ENCODE measurements at regions not wholly inside any gene's neighbourhood (a gene's known extent, or its start where the extent isn't known, plus 50 kb on each side); places are given as distances from the start of the nearest gene placed in this dataset.

DNA sequence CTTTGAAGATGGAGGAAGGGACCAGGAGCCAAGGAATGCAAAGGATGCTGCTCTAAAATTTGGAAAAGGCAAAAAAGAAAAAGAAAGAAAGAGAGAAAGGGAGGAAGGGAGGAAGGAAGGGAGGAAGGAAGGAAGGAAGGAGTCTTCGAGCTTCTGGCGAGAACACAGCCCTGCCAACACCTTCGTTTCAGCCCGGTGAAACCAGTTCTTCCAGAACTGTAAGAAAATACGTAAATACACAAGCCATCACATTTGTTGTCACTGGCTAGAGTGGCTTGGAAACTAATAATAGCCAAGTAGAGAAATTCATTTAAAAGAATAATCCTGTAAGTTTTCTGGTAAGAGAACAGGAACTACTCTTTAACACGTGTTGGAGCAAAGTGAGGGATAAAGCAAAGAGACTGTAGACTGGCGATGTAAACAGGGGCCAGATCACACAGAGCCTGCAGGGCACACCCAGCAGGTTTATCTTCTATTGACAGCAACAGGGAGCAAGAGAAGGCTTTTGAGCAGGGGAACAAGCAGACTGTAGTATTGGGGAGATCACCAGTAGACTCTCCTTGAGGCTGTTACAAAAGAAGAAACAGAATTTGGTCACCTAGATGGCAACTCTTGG lies 188.7 kb upstream of the MPHOSPH6 start:
- H2BK15ac ChIP-seq (ENCODE audit: low read length), result no peak overlapping the region
- no peak for TF ChIP-seq SIN3A (conservative IDR thresholded peaks at IDR 0.05 in 1 of 2, IDR thresholded peaks at IDR 0.05 in 1 of 2; ENCODE audit: low read depth in 1 of 2, low read length in 2 of 2)
- H3K4me3 ChIP-seq (ENCODE audit: extremely low read depth in 1 of 4, insufficient read depth in 2 of 4, low read depth in 3 of 4, low read length in 4 of 4), result no peak overlapping the region
- ChIA-PET CTCF (ENCODE audit: partially characterized antibody) (interaction anchor here (1.0 to 4.9 kb wide), 5 partner anchors 16 to 118 kb away, joined by 3 to 32 read pairs (median 4); no protein-coding TSS in a partner anchor), POLR2A (ENCODE audit: partially characterized antibody) (no interaction called here)
- H4K20me1 ChIP-seq (replicated peaks in 1 of 2; ENCODE audit: control insufficient read depth in 1 of 2, insufficient read depth in 2 of 2, low read length in 2 of 2), result no peaks in the 10 kb centered on the region
- no peak overlapping the region for H2AK5ac ChIP-seq (ENCODE audit: low read depth, low read length)
- no peak for DNase-seq (ENCODE audit: low read depth in 1 of 2, low spot score in 2 of 2)
- no peak overlapping the region for H4K5ac ChIP-seq (ENCODE audit: insufficient read length, low read depth, low read length)
- no peak overlapping the region for H3K9ac ChIP-seq (replicated peaks in 1 of 4; ENCODE audit: extremely low read depth in 1 of 4, low read depth in 3 of 4, low read length in 3 of 4)
- no peak overlapping the region for H3K4me2 ChIP-seq (ENCODE audit: insufficient read depth in 1 of 2, low read depth in 2 of 2, low read length in 2 of 2)
- no peak overlapping the region for H2AFZ ChIP-seq (ENCODE audit: low read length)
- H2BK20ac ChIP-seq (ENCODE audit: low read length), result no peak overlapping the region
- H2BK120ac ChIP-seq (replicated peaks; ENCODE audit: low read depth, low read length), result no peak overlapping the region
- H2BK5ac ChIP-seq (ENCODE audit: low read depth, low read length), result no peak overlapping the region
- no peak overlapping the region for H3K56ac ChIP-seq (replicated peaks; ENCODE audit: insufficient read length, low read depth, low read length)
- WGBS, 2 experiments (ENCODE audit: extremely low coverage in 1 of 2, insufficient coverage in 1 of 2, insufficient read length in 1 of 2, insufficient replicate concordance in 2 of 2, low coverage in 1 of 2, low lambda C conversion rate in 2 of 2, missing lambda C conversion rate in 1 of 2), result 92% methylated on average over 7 of the region's 7 CpGs; no CpG with 5 or more reads in 1 of the 2 experiments
- H4K8ac ChIP-seq (ENCODE audit: extremely low read depth, insufficient read depth, low read length), result no peak overlapping the region
- H3K4ac ChIP-seq (replicated peaks; ENCODE audit: insufficient read length, low read depth, low read length), result no peak overlapping the region
- H4K91ac ChIP-seq (replicated peaks; ENCODE audit: insufficient read length, low read length), result no peak overlapping the region
- FAIRE-seq, result no peak
- no peaks in the 10 kb centered on the region; a peak in 1 of 7 replicates for H3K4me1 ChIP-seq (replicated peaks in 1 of 4; ENCODE audit: control insufficient read depth in 3 of 4, insufficient read depth in 4 of 4, low read length in 3 of 4)
- no peaks in the 10 kb centered on the region for H3K79me2 ChIP-seq (ENCODE audit: control insufficient read depth in 1 of 2, insufficient read depth in 2 of 2, low read length in 2 of 2)
- H3K79me1 ChIP-seq (ENCODE audit: low read depth, low read length), result no peaks in the 10 kb centered on the region
- H3K14ac ChIP-seq (ENCODE audit: insufficient read length), result no peak overlapping the region
- no peaks in the 10 kb centered on the region for H3K9me3 ChIP-seq (ENCODE audit: insufficient read depth in 2 of 2, low read depth in 1 of 2, low read length in 1 of 2)
- no peak overlapping the region for H3K27ac ChIP-seq (ENCODE audit: low read depth, low read length)
- no peak overlapping the region for H2BK12ac ChIP-seq (ENCODE audit: low read depth, low read length)
- H3K23ac ChIP-seq (ENCODE audit: insufficient read length), result no peak overlapping the region
- H3K36me3 ChIP-seq (ENCODE audit: control insufficient read depth in 2 of 4, insufficient read depth in 4 of 4, low read length in 3 of 4), result no peaks in the 10 kb centered on the region
- no peaks in the 10 kb centered on the region for H3K23me2 ChIP-seq (ENCODE audit: low read depth, low read length)
- no peaks in the 10 kb centered on the region for H3K27me3 ChIP-seq (replicated peaks in 1 of 4; ENCODE audit: control insufficient read depth in 3 of 4, extremely low read depth in 1 of 4, insufficient read depth in 3 of 4, low read length in 3 of 4)
- H3K18ac ChIP-seq (ENCODE audit: extremely low read depth, low read length), result no peak overlapping the region

Measured in H1 (cell line).